Mesendoderm (in vitro differentiated cells): ENCODE measurements at regions not wholly inside any gene's neighbourhood (a gene's known extent, or its start where the extent isn't known, plus 50 kb on each side); places are given as distances from the start of the nearest gene placed in this dataset.

Experiments
- DNase-seq: peaks from one replicate; pipeline ENCODE4 v3.0.0; 2013
- H2AK5ac ChIP-seq: 2 replicates; pipeline ENCODE4 v1.6.1; 2013; ENCODE audit warnings: low read length, inconsistent platforms
- H2BK120ac ChIP-seq: 2 replicates; pipeline ENCODE4 v1.6.1; 2013; ENCODE audit warnings: low read depth, mild to moderate bottlenecking, low read length, moderate library complexity, mixed read lengths
- H2BK15ac ChIP-seq: replicated peaks from 2 replicates; pipeline ENCODE4 v1.6.1; 2013; ENCODE audit warnings: low read depth, mild to moderate bottlenecking, moderate library complexity
- H2BK5ac ChIP-seq: 2 replicates; pipeline ENCODE4 v1.6.1; 2013; ENCODE audit warnings: low read length, inconsistent platforms
- H3K18ac ChIP-seq: 2 replicates; pipeline ENCODE4 v1.6.1; 2013; ENCODE audit warnings: mild to moderate bottlenecking, low read length, mixed read lengths
- H3K23ac ChIP-seq: one replicate; pipeline ENCODE4 v1.6.1; 2013; ENCODE audit warnings: low read length
- H3K27ac ChIP-seq: 2 replicates; pipeline ENCODE4 v1.5.1; 2013; ENCODE audit warnings: low read depth, mild to moderate bottlenecking, inconsistent platforms, low read length, moderate library complexity
- H3K27me3 ChIP-seq: 2 replicates; pipeline ENCODE4 v1.6.1; 2013; ENCODE audit warnings: low read length, control low read depth, mild to moderate bottlenecking, inconsistent platforms; ENCODE audit not compliant: insufficient read depth, poor library complexity
- H3K36me3 ChIP-seq: 2 replicates; pipeline ENCODE4 v1.6.1; 2013; ENCODE audit warnings: low read length, inconsistent platforms; ENCODE audit not compliant: control insufficient read depth, insufficient read depth
- H3K4ac ChIP-seq: one replicate; pipeline ENCODE4 v1.6.1; 2013; ENCODE audit warnings: low read depth, mild to moderate bottlenecking, low read length, moderate library complexity
- H3K4me1 ChIP-seq: 2 replicates; pipeline ENCODE4 v1.6.1; 2013; ENCODE audit warnings: low read depth, low read length, inconsistent platforms; ENCODE audit not compliant: control insufficient read depth
- H3K4me2 ChIP-seq: 2 replicates; pipeline ENCODE4 v1.6.1; 2013; ENCODE audit warnings: low read length
- H3K4me3 ChIP-seq: 2 replicates; pipeline ENCODE4 v1.5.1; 2013; ENCODE audit warnings: mild to moderate bottlenecking, low read length
- H3K56ac ChIP-seq: one replicate; pipeline ENCODE4 v1.6.1; 2013; ENCODE audit warnings: low read length
- H3K79me1 ChIP-seq: 2 replicates; pipeline ENCODE4 v1.6.1; 2013; ENCODE audit warnings: low read length, inconsistent platforms
- H3K79me2 ChIP-seq: 2 replicates; pipeline ENCODE4 v1.6.1; 2013; ENCODE audit warnings: mild to moderate bottlenecking, low read length; ENCODE audit not compliant: control insufficient read depth, insufficient read depth
- H3K9ac ChIP-seq: 2 replicates; pipeline ENCODE4 v1.6.1; 2013; ENCODE audit warnings: low read length, inconsistent platforms
- H4K5ac ChIP-seq: one replicate; pipeline ENCODE4 v1.6.1; 2013; ENCODE audit warnings: low read length
- H4K8ac ChIP-seq: one replicate; pipeline ENCODE4 v1.6.1; 2013; ENCODE audit warnings: low read depth, mild to moderate bottlenecking, control low read depth, low read length, moderate library complexity
- WGBS: extraction: QIAGEN DNeasy Blood & Tissue Kit; methylation state at CpG from one replicate; pipeline ENCODE4 v1.1.7; 2013; ENCODE audit warnings: low lambda C conversion rate, missing lambda C conversion rate; ENCODE audit not compliant: insufficient coverage; ENCODE audit errors: extremely low coverage; 5-methylcytosine and 5-hydroxymethylcytosine counted together

- no peaks in the 10 kb centered on the region for H3K36me3 ChIP-seq
- no peaks in the 10 kb centered on the region for H3K27me3 ChIP-seq
- no peaks in the 10 kb centered on the region for H3K79me1 ChIP-seq
- no peak overlapping the region for H3K4me2 ChIP-seq
- H3K9ac ChIP-seq, result no peak overlapping the region
- no peak overlapping the region for H2BK15ac ChIP-seq
- WGBS, result no CpG with 5 or more reads among the region's 4 CpGs
- no peaks in the 10 kb centered on the region for H3K4me1 ChIP-seq
- no peak overlapping the region for H3K27ac ChIP-seq
- H3K79me2 ChIP-seq, result no peaks in the 10 kb centered on the region
- no peak overlapping the region for H3K4ac ChIP-seq
- H4K8ac ChIP-seq, result no peak overlapping the region
- H3K4me3 ChIP-seq, result no peak overlapping the region
- no peak overlapping the region for H2BK5ac ChIP-seq
- DNase-seq, result no peak
- no peak overlapping the region for H2BK120ac ChIP-seq
- H2AK5ac ChIP-seq, result no peak overlapping the region
- no peak overlapping the region for H3K23ac ChIP-seq
- H3K18ac ChIP-seq, result no peak overlapping the region
- H3K56ac ChIP-seq, result no peak overlapping the region
- H4K5ac ChIP-seq, result no peak overlapping the region
Measured at GRCh38 chr2:16194530-16194929, 254.2 kb downstream of the MYCN start.

DNA sequence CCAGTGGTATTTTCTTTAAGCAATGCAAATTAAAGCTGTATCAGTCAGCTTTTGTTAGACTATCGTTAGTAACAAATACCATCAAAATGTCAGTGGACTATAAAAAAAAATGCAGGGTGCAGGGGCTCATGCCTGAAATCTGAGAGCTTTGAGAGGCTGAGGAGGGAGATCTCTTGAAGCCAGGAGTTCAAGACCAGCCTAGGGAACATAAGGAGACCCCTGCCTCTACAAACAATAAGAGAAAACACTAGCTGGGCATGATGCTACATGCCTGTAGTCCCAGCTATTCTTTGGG lies 253.7 kb downstream of the MYCN start:
- no peak overlapping the region for H3K4me2 ChIP-seq
- H3K4me1 ChIP-seq, result no peaks in the 10 kb centered on the region
- no peak overlapping the region for H4K8ac ChIP-seq
- no peak overlapping the region for H3K23ac ChIP-seq
- no peak overlapping the region for H2BK15ac ChIP-seq
- H4K5ac ChIP-seq, result no peak overlapping the region
- no peak overlapping the region for H3K56ac ChIP-seq
- H2BK5ac ChIP-seq, result no peak overlapping the region
- no peak overlapping the region for H2BK120ac ChIP-seq
- no peaks in the 10 kb centered on the region for H3K36me3 ChIP-seq
- no peak for DNase-seq
- no peak overlapping the region for H3K9ac ChIP-seq
- H3K79me2 ChIP-seq, result no peaks in the 10 kb centered on the region
- H3K27ac ChIP-seq, result no peak overlapping the region
- WGBS, result no CpG with 5 or more reads among the region's 1 CpG
- no peaks in the 10 kb centered on the region for H3K79me1 ChIP-seq
- no peak overlapping the region for H3K18ac ChIP-seq
- H3K4me3 ChIP-seq, result no peak overlapping the region
- no peak overlapping the region for H3K4ac ChIP-seq
- H3K27me3 ChIP-seq, result no peaks in the 10 kb centered on the region
- no peak overlapping the region for H2AK5ac ChIP-seq

DNA sequence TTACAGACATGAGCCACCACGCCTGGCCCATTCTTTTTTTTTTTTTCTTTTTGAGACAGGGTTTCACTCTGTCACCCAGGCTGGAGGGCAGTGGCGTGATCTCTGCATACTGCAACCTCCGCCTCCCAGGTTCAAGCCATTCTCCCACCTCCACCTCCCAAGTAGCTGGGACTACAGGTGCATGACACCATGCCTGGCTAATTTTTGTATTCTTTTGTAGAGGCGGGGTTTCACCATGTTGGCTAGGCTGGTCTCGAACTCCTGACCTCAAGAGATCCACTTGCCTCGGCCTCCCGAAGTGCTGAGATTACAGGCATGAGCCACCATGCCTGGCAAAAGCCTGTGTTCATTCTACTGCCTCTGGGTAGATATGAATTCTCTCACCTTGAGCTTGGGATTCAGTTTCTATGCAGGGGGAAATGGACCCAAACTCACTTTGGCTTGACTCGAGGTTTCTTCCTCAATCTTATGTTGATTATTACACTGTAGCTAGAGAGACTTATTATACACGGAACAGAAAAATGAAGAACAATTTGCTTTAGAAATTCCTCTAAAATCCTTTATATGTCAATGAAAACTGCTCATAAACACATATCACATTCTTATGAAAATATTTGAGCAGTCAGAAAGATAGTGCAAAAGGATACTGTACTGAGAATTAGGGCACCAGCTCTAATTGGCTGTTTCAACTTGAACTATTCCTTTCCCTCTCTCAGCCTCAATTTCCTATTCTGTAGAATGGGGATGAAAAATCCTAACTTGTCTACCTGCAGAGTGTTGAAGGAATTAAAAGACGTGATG lies 252.3 kb downstream of the MYCN start:
- no peaks in the 10 kb centered on the region for H3K79me1 ChIP-seq
- no peaks in the 10 kb centered on the region for H3K79me2 ChIP-seq
- WGBS, result no CpG with 5 or more reads among the region's 10 CpGs

GRCh38 chr2:16191431-16192200 lies 251.3 kb downstream of the MYCN start:
- WGBS, result no CpG with 5 or more reads among the region's 10 CpGs
- Histone ChIP-seq H3K27me3 (no peaks in the 10 kb centered on the region), H3K27ac (no peak overlapping the region), H3K4me3 (no peak overlapping the region), H4K5ac (no peak overlapping the region), H3K18ac (no peak overlapping the region), H3K79me2 (no peaks in the 10 kb centered on the region), H3K23ac (no peak overlapping the region), H3K56ac (no peak overlapping the region), H2BK5ac (no peak overlapping the region), H3K4me1 (no peaks in the 10 kb centered on the region), H3K36me3 (no peaks in the 10 kb centered on the region), H2BK15ac (no peak overlapping the region), H2BK120ac (no peak overlapping the region), H3K4me2 (no peak overlapping the region), H3K4ac (no peak overlapping the region), H2AK5ac (no peak overlapping the region), H3K9ac (no peak overlapping the region), H3K79me1 (no peaks in the 10 kb centered on the region), H4K8ac (no peak overlapping the region)
- DNase-seq, result no peak

More for the DNA sequence above, 252.3 kb downstream of the MYCN start:
- Histone ChIP-seq H3K56ac (no peak overlapping the region), H4K5ac (no peak overlapping the region), H3K36me3 (no peaks in the 10 kb centered on the region), H3K4me2 (no peak overlapping the region), H3K4me3 (no peak overlapping the region), H3K27me3 (no peaks in the 10 kb centered on the region), H3K9ac (no peak overlapping the region), H3K4ac (no peak overlapping the region), H2BK15ac (no peak overlapping the region), H2BK5ac (no peak overlapping the region), H2AK5ac (no peak overlapping the region), H3K27ac (no peak overlapping the region), H3K23ac (no peak overlapping the region), H3K4me1 (no peaks in the 10 kb centered on the region), H3K18ac (no peak overlapping the region), H4K8ac (no peak overlapping the region), H2BK120ac (no peak overlapping the region)
- DNase-seq, result no peak

GRCh38 chr2:16190446-16191270 lies 250.3 kb downstream of the MYCN start:
- Histone ChIP-seq H3K23ac (no peak overlapping the region), H3K79me2 (no peaks in the 10 kb centered on the region), H3K4me3 (no peak overlapping the region), H3K18ac (no peak overlapping the region), H3K27me3 (no peaks in the 10 kb centered on the region), H3K4me1 (no peaks in the 10 kb centered on the region), H3K56ac (no peak overlapping the region), H3K4me2 (no peak overlapping the region), H3K27ac (no peak overlapping the region), H2BK120ac (no peak overlapping the region), H4K5ac (no peak overlapping the region), H3K79me1 (no peaks in the 10 kb centered on the region), H2BK15ac (no peak overlapping the region), H3K4ac (no peak overlapping the region), H2AK5ac (no peak overlapping the region), H4K8ac (no peak overlapping the region), H3K36me3 (no peaks in the 10 kb centered on the region), H2BK5ac (no peak overlapping the region), H3K9ac (no peak overlapping the region)
- DNase-seq, result no peak
- WGBS, result no CpG with 5 or more reads among the region's 8 CpGs
